HFF-Myc (cell line): ENCODE measurements at regions not wholly inside any gene's neighbourhood (a gene's known extent, or its start where the extent isn't known, plus 50 kb on each side); places are given as distances from the start of the nearest gene placed in this dataset.

Experiments
- DNase-seq: peaks from one replicate; pipeline ENCODE4 v3.0.0-alpha.2; 2011; ENCODE audit warnings: low read depth; ENCODE audit errors: extremely low read depth
- H3K4me3 ChIP-seq: replicated peaks from 2 replicates; pipeline ENCODE4 v1.5.1; 2011; ENCODE audit warnings: low read depth, mild to moderate bottlenecking, control low read depth, low read length
- CTCF ChIP-seq: IDR thresholded peaks from 2 replicates; pipeline ENCODE4 v1.5.1; 2012; ENCODE audit warnings: mild to moderate bottlenecking, low read depth, low read length, control low read depth; ENCODE audit errors: missing control alignments

- H3K4me3 ChIP-seq = no peak overlapping the region
- TF ChIP-seq CTCF = no peak
- no peak for DNase-seq
Observed at GRCh38 chr2:200052627-200053026, 97.2 kb downstream of the MAIP1 start.

GRCh38 chr2:200054681-200055468 lies 99.5 kb downstream of the MAIP1 start:
- H3K4me3 ChIP-seq = no peak overlapping the region
- no peak for TF ChIP-seq CTCF
- no peak for DNase-seq

GRCh38 chr2:200056105-200056504 lies 100.7 kb downstream of the MAIP1 start:
- no peak overlapping the region for H3K4me3 ChIP-seq
- TF ChIP-seq CTCF = no peak
- no peak for DNase-seq

GRCh38 chr2:200063155-200063554 lies 107.8 kb downstream of the MAIP1 start:
- DNase-seq = no peak
- no peak overlapping the region for H3K4me3 ChIP-seq
- TF ChIP-seq CTCF = no peak

- no peak for DNase-seq
- H3K4me3 ChIP-seq = no peak overlapping the region
- TF ChIP-seq CTCF = no peak
Observed at GRCh38 chr2:200064879-200065278, 109.5 kb downstream of the MAIP1 start.

GRCh38 chr2:200065477-200065876 lies 110.1 kb downstream of the MAIP1 start:
- H3K4me3 ChIP-seq = no peak overlapping the region
- no peak for DNase-seq
- TF ChIP-seq CTCF = no peak

GRCh38 chr2:200066417-200066816 lies 111.0 kb downstream of the MAIP1 start:
- no peak for TF ChIP-seq CTCF
- H3K4me3 ChIP-seq = no peak overlapping the region

More at GRCh38 chr2:200066417-200066816, 111.0 kb downstream of the MAIP1 start:
- no peak for DNase-seq
